ENCODE measurements at regions not wholly inside any gene's neighbourhood (a gene's known extent, or its start where the extent isn't known, plus 50 kb on each side); places are given as distances from the start of the nearest gene placed in this dataset.
"Not testable (repeated sequence)": the region's sequence is repeated elsewhere in the genome, so short reads cannot be mapped to it uniquely, and the experiment has no call there.

DNA sequence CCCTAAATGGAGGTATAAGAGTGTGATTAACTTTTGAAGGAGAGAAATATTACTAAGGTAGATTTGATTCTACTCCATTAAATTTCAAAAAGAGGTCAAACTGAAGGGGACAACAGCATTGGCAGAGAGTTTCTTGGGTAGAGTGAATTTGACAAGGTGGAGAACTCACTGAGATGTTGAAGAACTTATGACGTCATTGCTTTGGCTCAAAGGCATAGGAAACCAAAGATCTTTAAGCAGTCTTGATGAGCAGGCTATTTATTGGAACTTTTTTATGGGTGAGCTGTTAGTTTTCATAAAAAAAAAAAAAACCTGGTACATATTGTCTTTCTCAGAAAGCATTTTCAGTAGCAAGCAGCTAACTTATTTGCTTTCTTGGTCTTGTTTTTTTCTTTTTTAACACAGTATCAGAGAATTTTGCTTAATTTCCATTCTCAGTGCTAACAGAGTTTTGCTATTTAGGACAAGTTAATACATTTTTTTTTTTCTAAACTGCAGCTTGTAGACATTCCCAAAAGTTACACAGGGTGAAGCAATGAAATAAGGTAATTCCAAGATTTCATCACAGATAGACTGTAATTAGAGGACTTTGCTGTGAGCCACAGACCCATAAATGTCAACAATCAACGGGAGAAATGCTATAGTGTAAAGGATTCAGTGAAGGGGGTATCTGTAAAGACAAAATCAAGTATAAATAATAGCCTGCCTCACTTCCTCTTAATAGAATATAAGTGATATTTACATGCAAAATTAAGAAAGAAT, 412.2 kb upstream of the KLHL1 start:
- DNase-seq (ENCODE audit: low read depth, low spot score): no peak

DNA sequence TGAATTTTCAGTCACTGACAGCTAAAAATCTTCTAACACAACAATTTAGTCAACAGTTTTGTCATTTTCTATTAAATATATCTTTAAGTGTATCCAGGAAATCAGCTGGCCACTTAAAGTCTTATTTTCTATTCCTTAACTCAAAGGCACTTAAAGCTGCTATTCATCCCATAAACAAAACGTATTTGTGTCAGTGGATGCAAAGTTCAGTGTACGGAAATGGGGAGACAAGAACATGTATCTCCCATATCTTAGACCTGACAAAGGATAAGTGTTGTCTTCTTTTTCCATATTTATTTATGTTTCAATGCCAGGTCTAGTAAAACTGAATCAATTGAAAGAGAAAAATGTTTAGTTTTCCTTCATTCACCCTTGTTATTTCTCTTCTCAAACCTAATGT, 409.8 kb upstream of the KLHL1 start:
- no peak for DNase-seq (ENCODE audit: low read depth, low spot score)

DNA sequence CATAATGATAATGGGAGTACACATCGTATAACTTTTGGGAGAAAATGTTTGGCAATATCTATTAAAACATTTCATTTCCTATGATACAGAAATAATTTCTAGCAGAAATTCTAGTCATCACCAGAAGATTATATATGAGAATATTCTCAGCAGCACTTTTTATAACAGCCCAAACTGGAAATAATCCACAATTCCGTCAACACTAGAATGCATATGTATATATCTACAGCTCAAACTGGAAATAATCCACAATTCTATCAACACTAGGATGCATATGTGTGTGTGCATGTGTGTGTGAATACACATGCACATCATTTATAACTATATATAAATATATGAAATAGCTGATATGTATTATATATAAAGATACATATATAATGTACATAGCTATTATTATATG, 408.0 kb upstream of the KLHL1 start:
- no peak for DNase-seq (ENCODE audit: low read depth, low spot score)

- DNase-seq (ENCODE audit: low read depth, low spot score): not testable (repeated sequence)
Observed at GRCh38 chr13:70511861-70512417, 403.7 kb upstream of the KLHL1 start.

- DNase-seq (ENCODE audit: low read depth, low spot score): no peak
Observed at GRCh38 chr13:70505809-70506208, 397.6 kb upstream of the KLHL1 start.

GRCh38 chr13:70502944-70503343, 394.7 kb upstream of the KLHL1 start:
- DNase-seq (ENCODE audit: low read depth, low spot score): no peak

DNA sequence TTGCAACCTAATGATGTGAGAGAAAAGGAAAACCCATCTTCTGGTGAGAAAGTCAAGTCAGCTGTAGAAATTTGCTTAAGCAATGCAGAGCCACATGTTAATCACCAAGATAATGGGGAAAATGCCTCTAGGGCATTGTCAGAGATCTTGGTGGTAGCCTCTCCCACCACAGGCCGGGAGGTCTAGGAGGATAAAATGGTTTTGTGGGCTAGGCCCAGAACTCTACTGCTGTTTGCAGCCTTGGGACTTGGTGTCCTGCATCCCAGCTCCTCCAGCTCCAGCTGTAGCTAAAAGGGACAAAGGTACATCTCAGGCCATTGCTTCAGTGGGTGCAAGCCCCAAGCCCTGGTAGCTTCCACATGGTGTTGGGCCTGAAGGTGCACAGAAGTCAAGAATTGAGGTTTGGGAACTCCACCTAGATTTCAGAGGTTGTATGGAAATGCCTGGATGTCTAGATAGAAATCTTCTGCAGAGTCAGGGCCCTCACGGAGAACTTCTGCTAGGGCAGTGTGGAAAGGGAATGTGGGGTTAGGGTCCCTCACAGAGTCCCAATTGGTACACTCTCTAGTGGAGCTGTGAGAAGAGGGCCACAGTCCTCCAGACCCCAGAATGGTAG, 382.2 kb upstream of the KLHL1 start:
- no peak for DNase-seq (ENCODE audit: low read depth, low spot score)

DNA sequence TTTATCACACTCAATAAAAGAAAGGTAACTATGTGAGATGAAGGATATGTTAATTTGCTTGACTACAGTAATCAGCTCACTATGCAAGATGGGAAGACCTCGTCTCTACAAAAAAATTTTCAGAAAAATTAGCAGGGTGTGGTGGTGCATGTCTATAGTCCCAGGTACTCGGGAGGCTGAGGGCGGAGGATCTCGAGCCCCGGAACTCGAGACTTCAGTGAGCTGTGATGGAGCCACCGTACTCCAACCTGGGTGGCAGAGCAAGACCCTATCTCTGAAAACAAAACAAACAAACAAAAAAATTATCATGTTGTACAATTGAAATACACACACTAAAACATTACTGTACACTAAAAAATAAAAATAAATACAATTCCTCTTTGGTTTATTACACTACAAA, 376.7 kb upstream of the KLHL1 start:
- DNase-seq (ENCODE audit: low read depth, low spot score): no peak

DNA sequence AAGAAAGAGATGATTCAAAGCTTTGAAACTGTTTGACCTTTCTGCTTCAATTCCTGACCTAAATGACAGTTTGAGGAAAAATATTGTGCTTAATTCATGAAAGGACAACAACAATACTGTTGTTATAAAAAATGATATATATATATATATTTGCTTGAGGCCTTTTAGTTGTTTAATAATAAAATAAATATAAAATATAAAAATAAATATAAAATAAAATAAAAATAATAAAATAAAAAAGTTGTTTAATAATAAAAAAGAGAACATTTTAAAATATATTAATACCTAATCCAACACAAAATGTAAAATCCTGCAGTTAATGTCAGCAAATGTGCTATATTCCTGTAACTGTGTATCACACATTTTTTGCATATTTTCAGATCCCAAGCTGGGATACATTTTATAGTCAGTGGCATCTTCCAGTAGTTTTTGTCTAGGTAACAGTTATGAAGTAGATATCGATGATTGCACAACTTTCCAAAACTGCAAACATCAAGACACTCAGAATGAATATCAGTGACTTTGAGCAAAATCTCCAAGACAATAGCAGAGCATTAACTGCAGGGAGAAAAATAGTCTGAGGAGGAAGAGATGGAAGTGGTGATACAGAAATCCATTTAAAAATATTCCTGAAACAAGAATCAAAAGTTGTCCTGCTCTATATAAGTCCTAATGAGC, 375.5 kb upstream of the KLHL1 start:
- DNase-seq (ENCODE audit: low read depth, low spot score): no peak

DNA sequence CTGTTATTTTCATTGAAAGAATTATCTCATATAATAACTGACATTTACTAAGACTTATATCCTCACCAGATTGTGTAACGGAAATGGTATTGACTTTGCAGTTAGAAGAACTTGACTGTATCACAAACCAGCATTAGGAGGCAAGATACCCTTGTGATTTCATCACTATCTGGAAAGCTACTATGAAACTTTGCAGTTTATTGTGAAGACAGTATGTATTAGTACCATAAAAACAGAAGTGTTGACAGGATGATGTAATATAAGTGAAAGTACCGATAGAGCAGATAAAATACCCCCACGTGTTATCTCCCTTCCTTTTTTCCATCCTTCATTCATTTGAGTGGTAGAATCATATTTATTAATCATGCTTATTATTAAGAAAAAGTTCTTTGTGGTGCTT, 365.7 kb upstream of the KLHL1 start:
- no peak for DNase-seq (ENCODE audit: low read depth, low spot score)

DNA sequence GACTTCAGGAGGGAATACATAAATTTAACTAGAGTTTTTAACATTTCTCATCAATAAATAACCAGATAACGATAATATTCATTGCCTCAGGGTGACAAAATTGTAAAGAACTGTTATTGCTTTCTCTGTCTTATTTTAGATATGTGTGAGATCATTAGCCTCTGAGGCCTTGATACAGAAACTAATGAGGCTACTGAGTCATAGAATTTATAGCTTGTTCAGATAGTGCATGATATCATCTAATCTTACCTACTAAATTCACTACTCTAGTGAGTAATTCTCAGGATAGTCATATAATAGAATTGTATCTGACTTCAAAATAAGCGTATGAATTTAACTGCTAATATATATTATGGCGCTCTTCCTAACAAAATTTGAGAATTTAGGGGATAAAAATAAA, 360.8 kb upstream of the KLHL1 start:
- no peak for DNase-seq (ENCODE audit: low read depth, low spot score)

- no peak for DNase-seq (ENCODE audit: low read depth, low spot score)
Observed at GRCh38 chr13:70457474-70457873, 349.2 kb upstream of the KLHL1 start.

- DNase-seq (ENCODE audit: low read depth, low spot score): no peak
Observed at GRCh38 chr13:70448820-70449219, 340.6 kb upstream of the KLHL1 start.

DNA sequence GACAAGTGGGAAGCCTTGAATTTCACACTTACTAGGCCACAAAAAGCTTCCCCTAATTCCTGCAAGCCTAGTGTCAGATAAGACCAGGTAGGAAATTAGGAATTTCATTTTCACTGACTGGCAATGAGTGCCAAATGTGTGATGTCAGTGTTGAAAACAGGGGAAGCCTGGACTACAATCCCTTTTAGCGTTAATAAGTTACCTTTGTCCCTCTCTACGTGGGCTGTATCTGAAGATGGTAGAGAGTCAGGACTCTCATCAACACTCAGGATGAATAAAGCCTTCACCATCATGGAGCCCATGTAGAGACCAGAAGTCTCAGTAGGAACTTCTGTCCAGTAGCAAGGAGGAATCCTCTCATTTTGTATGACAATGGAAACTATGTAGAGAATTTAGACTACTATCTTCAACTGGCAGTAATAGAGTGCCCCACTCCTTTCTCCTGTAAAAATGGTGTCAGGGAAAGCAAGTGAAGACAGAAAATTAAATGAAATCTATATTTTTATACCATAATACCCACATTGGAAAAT, 324.1 kb upstream of the KLHL1 start:
- DNase-seq (ENCODE audit: low read depth, low spot score): no peak

DNA sequence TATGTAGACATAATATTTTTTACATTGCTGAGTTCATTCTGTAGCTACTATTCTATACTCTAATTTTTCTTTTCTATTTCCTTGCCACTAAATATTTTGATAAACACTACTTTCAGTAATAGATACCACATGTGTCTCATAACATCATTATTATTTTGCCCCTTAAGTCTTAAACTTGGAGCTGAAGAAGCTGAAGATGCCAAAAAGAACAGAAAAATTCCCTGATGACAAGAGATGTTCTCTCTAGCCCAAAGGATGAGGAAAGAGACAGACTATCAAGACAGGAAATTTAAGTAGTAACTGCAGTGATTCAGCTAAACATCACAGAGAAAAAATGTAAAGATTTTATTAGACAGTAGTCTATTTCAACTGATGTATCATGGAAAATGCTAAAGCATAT, 322.0 kb upstream of the KLHL1 start:
- DNase-seq (ENCODE audit: low read depth, low spot score): no peak

GRCh38 chr13:70424928-70425327, 316.7 kb upstream of the KLHL1 start:
- no peak for DNase-seq (ENCODE audit: low read depth, low spot score)

DNA sequence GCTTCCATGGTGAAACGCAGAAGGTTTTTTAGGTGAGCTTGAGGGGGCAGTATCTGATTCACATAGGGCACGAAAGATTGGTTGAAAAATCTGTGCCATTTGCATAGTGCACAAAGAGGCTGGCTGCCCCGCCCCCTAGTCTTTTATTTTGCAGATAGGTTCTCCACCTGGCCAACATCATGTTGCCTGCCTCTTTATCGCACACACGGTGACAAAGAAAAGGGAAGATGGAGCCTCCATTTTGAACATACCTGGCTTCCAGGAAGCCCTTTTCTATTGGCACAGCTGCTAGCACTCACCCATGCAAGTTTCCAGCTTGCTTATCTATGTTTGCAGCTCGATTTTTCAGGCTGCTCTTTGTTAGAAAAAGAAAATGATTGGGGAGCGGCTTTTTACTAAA, 316.2 kb upstream of the KLHL1 start:
- no peak for DNase-seq (ENCODE audit: low read depth, low spot score)

GRCh38 chr13:70415136-70415535, 306.9 kb upstream of the KLHL1 start:
- DNase-seq (ENCODE audit: low read depth, low spot score): no peak

- DNase-seq (ENCODE audit: low read depth, low spot score): no peak
Observed at GRCh38 chr13:70408865-70409264, 300.6 kb upstream of the KLHL1 start.

- DNase-seq (ENCODE audit: low read depth, low spot score): no peak
Observed at GRCh38 chr13:70407486-70407885, 299.2 kb upstream of the KLHL1 start.

GRCh38 chr13:70405266-70405665, 297.0 kb upstream of the KLHL1 start:
- no peak for DNase-seq (ENCODE audit: low read depth, low spot score)

DNA sequence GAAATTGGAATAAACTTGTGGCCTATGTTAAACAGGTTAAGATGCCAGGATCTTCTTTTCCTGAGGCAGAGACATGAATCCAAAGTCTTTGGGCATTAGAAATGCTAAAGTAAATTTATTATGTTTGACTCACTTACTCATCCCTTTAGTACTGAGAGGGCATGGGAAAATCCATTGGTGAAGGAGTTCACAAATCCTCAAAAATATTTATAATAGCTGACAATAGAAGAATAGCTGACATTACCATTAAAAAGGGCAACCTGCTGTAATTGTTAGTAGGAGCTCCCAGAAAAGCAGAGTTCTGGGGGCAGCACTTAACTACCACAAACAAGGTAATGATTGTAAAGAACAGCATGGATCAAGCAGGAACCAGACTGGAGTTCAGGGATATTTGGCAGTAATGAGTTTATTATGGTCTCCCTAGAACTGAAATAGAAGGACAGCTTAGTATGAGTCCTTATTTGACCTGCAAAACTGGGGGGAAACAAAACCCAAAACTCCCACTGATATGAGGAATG, 285.8 kb upstream of the KLHL1 start:
- DNase-seq (ENCODE audit: low read depth, low spot score): no peak
